ENCODE measurements at regions not wholly inside any gene's neighbourhood (a gene's known extent, or its start where the extent isn't known, plus 50 kb on each side); places are given as distances from the start of the nearest gene placed in this dataset.

DNA sequence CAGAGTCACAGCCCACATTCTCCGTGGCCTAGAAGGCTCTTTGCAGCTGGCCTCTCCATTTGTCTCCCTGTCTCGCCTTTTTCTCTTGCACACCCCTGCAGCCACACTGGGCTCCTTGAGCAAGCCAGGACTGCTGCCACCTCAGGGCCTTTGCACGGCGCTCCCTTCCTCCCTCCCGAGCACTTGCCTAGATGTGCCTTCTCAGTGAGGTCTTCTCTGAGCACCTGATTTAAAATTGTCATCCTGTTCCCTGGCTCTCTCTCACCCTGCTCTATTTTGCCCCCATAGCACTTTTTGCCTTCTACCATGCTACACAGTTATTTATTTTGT lies 102.9 kb upstream of the THY1 start:
- TF ChIP-seq GATA3 (IDR thresholded peaks at IDR 0.05; ENCODE audit: low read depth, low read length) = no peak
- TF ChIP-seq GATA2 (IDR thresholded peaks at IDR 0.05; ENCODE audit: low read depth, low read length) = no peak
